OCI-LY1 (cell line): ENCODE measurements at regions not wholly inside any gene's neighbourhood (a gene's known extent, or its start where the extent isn't known, plus 50 kb on each side); places are given as distances from the start of the nearest gene placed in this dataset.

Experiments used
- EZH2 ChIP-seq: fragments of 200-600 bp; sonication (generic), shearing (Covaris generic); IDR thresholded peaks from 2 replicates; pipeline ENCODE4 v1.8.0; 2017; ENCODE audit warnings: borderline replicate concordance, mixed run types, mild to moderate bottlenecking, antibody characterized with exemption, low read length, moderate library complexity, mixed read lengths
- TF ChIP-seq, protein P1 (sequence below): fragments of 200-600 bp; sonication (generic), shearing (Covaris generic); IDR thresholded peaks from 2 replicates; pipeline ENCODE4 v1.5.1; 2017; ENCODE audit warnings: mild to moderate bottlenecking, antibody characterized with exemption, low read length, moderate library complexity, mixed read lengths

DNA sequence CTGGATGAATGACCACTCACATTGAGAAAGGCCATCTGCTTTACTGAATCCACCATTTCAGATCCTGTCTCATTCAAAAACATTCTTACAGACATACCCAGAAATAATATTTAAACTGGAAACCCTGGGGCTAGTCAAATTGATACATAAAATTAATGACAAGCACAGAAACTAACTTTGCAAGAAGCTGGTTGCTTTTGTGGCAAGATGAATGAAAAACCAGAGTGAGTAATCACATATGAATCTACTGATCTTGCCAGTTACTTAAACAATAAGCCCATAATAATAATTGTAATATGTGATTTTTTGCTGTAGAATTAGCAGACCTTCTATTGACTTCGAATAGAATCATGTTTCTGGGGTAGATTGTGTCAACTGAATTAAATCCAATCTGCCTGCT lies 235.1 kb downstream of the PPARGC1A start:
- TF ChIP-seq, protein P1, sequence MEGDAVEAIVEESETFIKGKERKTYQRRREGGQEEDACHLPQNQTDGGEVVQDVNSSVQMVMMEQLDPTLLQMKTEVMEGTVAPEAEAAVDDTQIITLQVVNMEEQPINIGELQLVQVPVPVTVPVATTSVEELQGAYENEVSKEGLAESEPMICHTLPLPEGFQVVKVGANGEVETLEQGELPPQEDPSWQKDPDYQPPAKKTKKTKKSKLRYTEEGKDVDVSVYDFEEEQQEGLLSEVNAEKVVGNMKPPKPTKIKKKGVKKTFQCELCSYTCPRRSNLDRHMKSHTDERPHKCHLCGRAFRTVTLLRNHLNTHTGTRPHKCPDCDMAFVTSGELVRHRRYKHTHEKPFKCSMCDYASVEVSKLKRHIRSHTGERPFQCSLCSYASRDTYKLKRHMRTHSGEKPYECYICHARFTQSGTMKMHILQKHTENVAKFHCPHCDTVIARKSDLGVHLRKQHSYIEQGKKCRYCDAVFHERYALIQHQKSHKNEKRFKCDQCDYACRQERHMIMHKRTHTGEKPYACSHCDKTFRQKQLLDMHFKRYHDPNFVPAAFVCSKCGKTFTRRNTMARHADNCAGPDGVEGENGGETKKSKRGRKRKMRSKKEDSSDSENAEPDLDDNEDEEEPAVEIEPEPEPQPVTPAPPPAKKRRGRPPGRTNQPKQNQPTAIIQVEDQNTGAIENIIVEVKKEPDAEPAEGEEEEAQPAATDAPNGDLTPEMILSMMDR: no peak
- TF ChIP-seq EZH2: no peak
